ENCODE measurements at regions not wholly inside any gene's neighbourhood (a gene's known extent, or its start where the extent isn't known, plus 50 kb on each side); places are given as distances from the start of the nearest gene placed in this dataset.

DNA sequence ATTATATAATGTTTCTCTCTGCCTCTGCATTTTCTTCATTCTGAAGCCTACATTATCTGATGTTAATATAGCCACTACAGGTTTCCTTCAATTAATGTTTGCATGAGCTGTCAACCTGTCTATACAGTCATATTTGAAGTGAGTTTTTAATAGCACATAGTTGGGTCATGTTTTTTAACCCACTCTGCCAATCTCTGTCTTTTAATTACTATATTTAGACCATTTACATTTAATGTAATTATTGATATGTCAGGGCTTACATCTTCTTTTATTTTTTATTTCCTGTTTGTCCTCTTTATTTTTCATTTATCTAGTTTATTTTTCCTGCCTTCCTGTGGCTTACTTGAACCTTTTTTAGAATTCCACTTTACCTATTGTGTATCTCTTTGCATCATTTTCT is 124.3 kb upstream of the PDE1C start:
- intact Hi-C loops (cut with DNase I; ENCODE audit: low total_unique reads), result no loop called here
- no peak for DNase-seq (ENCODE audit: low spot score in 2 of 2)
- TF ChIP-seq CTCF (IDR thresholded peaks at IDR 0.05) (no peak), POLR2A (IDR thresholded peaks at IDR 0.05) (no peak)
- H3K4me3 ChIP-seq (ENCODE audit: low read depth, poor library complexity, severe bottlenecking), result no peak overlapping the region

- no peak for DNase-seq (ENCODE audit: low spot score in 2 of 2)
- TF ChIP-seq POLR2A (IDR thresholded peaks at IDR 0.05), result no peak
- no peak for TF ChIP-seq CTCF (IDR thresholded peaks at IDR 0.05)
- intact Hi-C loops (cut with DNase I; ENCODE audit: low total_unique reads), result no loop called here
- WGBS, 2 donors, result 86 to 87% methylated on average over 2 of the region's 2 CpGs
- H3K4me3 ChIP-seq (ENCODE audit: low read depth, poor library complexity, severe bottlenecking), result no peak overlapping the region
Measured at GRCh38 chr7:32191305-32191704, 121.1 kb upstream of the PDE1C start.

DNA sequence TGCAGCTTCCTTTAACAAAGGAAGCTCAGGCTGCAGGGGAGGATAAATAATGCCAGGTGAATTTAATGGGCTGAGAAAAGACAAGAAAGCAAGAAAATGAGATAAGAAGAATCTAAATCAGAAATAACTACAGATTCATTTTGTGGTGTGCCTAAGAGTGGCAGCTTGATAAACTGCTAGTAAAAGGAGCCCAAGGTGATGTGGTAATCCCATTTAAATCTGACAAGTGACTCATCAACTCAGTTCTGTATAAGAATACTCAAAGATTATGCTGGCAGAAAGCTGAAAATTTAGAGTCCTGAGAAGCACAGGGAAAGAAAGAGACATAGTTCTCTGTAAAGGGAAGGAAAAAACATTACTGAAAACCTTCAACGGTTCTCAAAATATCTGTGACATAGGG is 109.4 kb upstream of the PDE1C start:
- 25 to 28% methylated on average over 1 of the region's 1 CpG for WGBS, 2 donors
- no peak for DNase-seq (ENCODE audit: low spot score in 2 of 2)
- intact Hi-C loops (cut with DNase I; ENCODE audit: low total_unique reads), result no loop called here
- no peak overlapping the region for H3K4me3 ChIP-seq (ENCODE audit: low read depth, poor library complexity, severe bottlenecking)
- TF ChIP-seq CTCF (IDR thresholded peaks at IDR 0.05) (no peak), POLR2A (IDR thresholded peaks at IDR 0.05) (no peak)

- no peak overlapping the region for H3K4me3 ChIP-seq (ENCODE audit: low read depth, poor library complexity, severe bottlenecking)
- TF ChIP-seq POLR2A (IDR thresholded peaks at IDR 0.05), result no peak
- no peak for TF ChIP-seq CTCF (IDR thresholded peaks at IDR 0.05)
- intact Hi-C loops (cut with DNase I; ENCODE audit: low total_unique reads), result no loop called here
- no peak for DNase-seq (ENCODE audit: low spot score in 2 of 2)
- WGBS, 2 donors, result 74 to 85% methylated on average over 7 of the region's 7 CpGs
Measured at GRCh38 chr7:32178677-32179366, 108.6 kb upstream of the PDE1C start.

DNA sequence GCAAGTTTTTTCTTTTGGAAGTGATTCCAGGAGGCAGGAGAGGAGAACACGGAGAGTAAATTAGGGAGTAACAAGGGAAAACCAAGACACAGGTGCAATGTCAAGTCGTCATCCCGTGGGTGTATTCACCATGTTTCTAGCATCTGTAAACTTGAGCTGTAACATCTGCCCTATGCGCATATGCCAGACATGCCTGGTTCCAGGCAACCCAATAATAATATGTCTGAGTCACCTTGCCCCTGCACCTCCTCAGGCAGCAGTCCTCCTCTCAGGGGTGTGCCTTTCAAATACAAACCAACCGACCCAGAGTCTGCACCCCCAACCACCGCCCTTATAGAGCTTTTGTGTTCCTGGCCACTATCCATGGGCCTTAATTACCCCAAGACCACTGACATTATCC is 107.0 kb upstream of the PDE1C start:
- 49 to 65% methylated on average over 6 of the region's 6 CpGs for WGBS, 2 donors
- DNase-seq (ENCODE audit: low spot score in 2 of 2), result peak in 1 of 2 donors; percentile 72
- intact Hi-C loops (cut with DNase I; ENCODE audit: low total_unique reads), result no loop called here
- no peak overlapping the region for H3K4me3 ChIP-seq (ENCODE audit: low read depth, poor library complexity, severe bottlenecking)
- no peak for TF ChIP-seq POLR2A (IDR thresholded peaks at IDR 0.05)
- no peak for TF ChIP-seq CTCF (IDR thresholded peaks at IDR 0.05)

DNA sequence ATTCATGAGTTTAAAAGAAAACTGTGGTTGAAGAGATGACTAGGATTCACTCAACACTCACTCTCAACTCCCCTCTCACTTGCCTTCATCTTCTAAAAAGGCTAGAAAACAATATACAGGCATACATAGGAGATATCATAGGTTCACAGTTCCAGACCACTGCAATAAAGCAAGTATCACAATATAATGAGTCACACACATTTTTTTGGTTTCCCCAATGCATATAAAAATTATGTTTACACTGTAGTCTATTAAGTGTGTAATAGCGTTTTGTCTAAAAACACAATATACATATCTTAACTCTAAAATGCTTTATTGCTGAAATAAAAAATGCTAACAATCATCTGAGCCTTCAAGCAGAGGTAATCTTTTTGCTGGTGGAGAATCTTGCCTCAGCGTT is 104.9 kb upstream of the PDE1C start:
- TF ChIP-seq POLR2A (IDR thresholded peaks at IDR 0.05), result no peak
- no peak for TF ChIP-seq CTCF (IDR thresholded peaks at IDR 0.05)
- WGBS, 2 donors, result 93% methylated on average over 2 of the region's 2 CpGs
- no peak for DNase-seq (ENCODE audit: low spot score in 2 of 2)
- H3K4me3 ChIP-seq (ENCODE audit: low read depth, poor library complexity, severe bottlenecking), result no peak overlapping the region
- intact Hi-C loops (cut with DNase I; ENCODE audit: low total_unique reads), result no loop called here

Data from lower leg skin (tissue), 4 donors.